Middle frontal gyrus (tissue), 1 donor: ENCODE measurements at regions not wholly inside any gene's neighbourhood (a gene's known extent, or its start where the extent isn't known, plus 50 kb on each side); places are given as distances from the start of the nearest gene placed in this dataset.

Experiments
- DNase-seq: peaks from one replicate; pipeline ENCODE4 v3.0.0-alpha.2; 2015; ENCODE audit warnings: low spot score; ENCODE audit errors: extremely low spot score

DNA sequence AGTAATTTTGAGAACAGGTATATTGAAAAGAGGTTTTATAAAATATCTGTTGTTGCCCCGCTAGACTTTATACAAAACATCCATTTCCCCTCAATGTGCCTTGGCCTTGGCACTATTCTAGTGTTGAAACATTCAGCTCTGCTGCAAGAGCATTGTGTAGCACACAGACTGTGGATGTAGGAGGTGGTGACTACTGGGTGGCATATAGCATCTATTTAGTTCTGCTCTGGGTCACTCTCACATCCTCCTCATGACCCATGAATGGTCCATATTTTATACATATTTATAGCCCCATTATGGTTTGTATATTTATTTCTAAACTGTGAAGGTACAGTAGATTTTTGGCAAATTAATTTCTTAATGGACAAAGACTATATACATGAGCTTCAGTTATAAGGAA, 1022.0 kb upstream of the CELF4 start:
- no peak for DNase-seq

- no peak for DNase-seq
Observed at GRCh38 chr18:38586327-38586726, 1020.7 kb upstream of the CELF4 start.

DNA sequence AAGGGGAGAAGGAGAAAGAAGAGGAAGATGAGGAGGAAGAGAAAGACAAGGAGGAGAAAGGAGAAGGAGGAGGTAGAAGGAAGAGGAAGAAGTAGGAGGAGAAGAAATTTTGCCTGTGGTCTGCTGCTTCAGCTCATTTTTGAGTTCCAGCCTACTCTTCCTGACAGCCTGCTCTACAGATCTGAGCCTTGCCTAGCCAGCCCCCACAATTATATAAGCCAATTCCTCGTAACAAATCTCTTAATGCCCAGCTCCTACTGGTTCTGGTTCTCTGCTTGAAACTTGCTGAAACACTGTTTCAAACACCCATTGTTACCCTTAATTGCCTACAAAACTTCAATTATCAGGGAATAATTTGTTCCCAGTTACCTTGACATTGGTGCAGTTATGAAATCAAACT, 1014.2 kb upstream of the CELF4 start:
- no peak for DNase-seq

GRCh38 chr18:38576916-38577315, 1011.3 kb upstream of the CELF4 start:
- DNase-seq: no peak

- no peak for DNase-seq
Observed at GRCh38 chr18:38576349-38576748, 1010.8 kb upstream of the CELF4 start.

DNA sequence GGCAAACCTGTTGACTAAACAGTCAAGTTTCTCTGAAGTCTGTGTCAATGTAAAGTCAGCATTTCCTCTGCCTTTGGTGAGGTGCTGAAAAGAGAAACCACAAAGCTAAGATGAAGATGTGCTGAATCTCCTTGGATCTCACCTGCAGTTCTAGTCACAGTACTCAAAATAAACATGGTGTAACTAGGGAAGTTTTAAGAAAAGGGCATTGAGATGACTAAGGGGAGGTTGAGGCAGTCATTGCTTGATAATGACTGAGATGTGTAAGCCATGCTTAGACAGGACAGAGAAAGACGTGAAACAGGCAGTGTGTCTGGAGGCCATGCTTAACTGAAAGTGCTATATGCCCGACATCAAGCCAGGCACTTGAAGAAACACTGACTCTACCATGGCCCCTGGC, 1010.0 kb upstream of the CELF4 start:
- no peak for DNase-seq

DNA sequence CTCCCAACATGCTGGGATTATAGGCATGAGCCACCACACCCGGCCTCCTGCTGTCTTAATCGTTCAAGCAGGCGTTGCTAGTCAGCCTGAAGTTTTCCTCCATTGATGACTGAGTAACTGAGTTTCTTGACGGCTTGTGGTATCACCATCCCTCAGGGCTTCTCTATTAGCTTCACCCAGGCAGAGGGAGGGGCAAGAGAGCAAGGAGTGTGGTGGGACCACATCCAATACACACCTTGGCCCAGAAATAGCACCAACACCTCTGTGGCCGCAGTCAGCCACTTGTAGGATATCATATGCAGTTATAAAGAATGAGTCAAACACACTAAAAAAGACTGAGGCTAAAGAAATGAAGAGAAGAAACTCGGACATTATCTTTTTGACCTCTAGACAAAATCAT, 1009.4 kb upstream of the CELF4 start:
- DNase-seq: no peak

DNA sequence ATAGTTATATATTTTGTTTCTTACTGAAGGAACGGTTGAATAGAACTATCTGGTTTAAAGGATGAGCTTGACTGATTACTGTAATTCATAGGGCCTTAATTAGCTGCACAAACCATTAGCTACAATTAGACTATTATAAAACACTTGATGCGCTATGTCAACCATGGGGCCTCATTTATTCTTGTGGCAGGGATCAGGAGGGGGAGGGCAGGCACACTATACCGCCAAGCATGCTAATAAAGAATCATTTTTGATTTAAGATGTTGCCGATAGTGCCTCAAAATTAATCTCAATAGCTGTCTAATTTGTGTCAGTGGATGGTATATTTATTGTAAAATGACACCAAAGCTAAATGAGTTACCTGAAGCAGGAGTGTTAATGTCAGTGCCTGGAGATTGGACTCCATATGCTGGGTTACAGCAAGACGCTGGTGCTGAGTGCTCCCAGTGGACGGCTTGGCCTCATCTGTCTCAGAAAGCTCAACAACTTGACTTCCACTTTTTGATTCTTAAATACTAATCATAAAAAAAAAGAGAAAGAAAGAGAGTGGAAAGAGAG, 1007.0 kb upstream of the CELF4 start:
- no peak for DNase-seq

DNA sequence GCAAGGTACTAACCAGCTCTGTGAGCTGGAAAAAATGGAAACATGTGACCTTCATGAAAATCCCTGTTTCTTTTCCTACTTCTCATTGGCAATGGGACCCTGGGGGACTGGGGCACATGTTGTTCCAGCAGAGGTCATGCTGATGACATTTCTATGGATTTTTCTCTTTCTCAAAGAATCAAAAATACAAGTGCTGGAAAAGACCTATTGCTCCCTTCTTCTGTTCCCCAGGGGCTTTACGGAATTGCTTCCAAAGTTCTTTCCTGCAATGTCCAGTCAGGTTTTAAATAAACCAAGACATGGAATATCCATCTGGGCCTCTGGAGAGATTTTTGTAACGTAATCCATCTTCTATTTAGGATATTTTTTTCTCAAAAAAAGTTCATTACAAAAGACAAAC, 1006.1 kb upstream of the CELF4 start:
- no peak for DNase-seq

- DNase-seq: no peak
Observed at GRCh38 chr18:38565513-38565912, 999.9 kb upstream of the CELF4 start.

- DNase-seq: no peak
Observed at GRCh38 chr18:38563396-38563980, 997.9 kb upstream of the CELF4 start.

GRCh38 chr18:38557006-38557405, 991.4 kb upstream of the CELF4 start:
- DNase-seq: no peak

DNA sequence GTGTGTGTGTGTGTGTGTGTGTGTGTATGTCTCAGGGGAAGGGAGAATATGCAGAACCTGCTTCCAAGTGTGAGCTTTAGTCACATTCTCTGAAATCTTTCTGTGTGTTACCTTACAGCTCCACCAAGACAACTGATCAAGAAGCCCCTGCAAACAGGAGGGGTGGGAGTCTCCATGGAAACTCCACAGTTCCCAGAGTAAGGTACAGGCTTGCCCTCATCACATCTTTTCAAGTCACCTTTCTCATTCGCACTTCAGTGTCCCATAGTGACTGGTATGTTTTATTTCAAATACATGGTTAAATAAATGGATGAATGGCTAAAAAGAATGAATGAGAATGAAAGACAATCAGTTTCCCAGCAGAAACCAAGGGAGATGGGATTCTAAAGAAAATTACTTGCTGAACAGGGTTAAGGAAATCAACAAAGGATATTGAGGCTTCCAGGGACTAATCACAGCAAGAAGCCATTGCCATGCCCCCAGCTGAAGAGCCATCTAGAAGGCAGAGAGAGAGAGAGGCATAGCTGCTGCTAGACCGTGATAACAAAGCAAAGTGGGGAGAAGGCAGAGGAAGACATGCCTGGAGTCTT, 987.2 kb upstream of the CELF4 start:
- DNase-seq: no peak

GRCh38 chr18:38551881-38552280, 986.3 kb upstream of the CELF4 start:
- DNase-seq: no peak

DNA sequence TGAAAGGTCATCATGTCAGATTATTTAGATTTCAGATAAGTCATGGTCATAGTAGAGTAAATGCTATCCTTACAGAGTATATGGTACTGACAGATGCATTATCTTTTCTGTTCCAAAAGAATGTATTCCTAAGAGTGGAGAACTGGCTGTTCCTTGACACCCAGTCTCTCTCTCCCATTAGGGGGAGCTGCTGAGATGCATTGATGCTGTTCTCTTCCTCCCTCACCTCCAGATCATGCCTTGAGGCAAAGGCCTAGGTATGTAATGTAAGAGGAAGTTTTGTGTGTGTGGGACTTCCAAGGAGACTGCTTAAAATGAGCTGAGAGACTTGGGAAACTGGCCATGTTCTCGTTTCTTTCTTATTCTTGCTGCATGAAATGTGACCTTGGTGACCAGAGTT, 979.5 kb upstream of the CELF4 start:
- DNase-seq: no peak

DNA sequence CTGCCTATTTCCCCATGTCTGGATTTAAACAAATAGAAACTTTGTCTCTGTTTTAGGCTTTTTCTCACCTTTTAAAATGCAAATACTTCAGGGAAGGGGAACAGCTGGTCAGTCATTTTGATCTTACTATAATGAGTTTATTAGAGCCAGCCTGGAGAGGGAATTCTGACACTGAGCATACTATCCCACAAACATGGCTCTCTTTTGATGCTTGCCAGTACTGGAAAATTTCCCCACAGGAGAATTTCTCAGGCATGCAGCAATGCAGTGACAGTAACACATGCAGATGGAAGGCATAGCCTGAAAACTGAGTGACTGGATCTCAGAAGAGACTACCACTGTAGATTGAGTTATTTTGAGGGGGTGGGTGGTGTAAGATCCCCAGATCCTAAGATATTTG, 974.3 kb upstream of the CELF4 start:
- no peak for DNase-seq

- DNase-seq: no peak
Observed at GRCh38 chr18:38539371-38539770, 973.8 kb upstream of the CELF4 start.

GRCh38 chr18:38534073-38534472, 968.5 kb upstream of the CELF4 start:
- DNase-seq: no peak

GRCh38 chr18:38526922-38527321, 961.3 kb upstream of the CELF4 start:
- DNase-seq: no peak

GRCh38 chr18:38525039-38525438, 959.4 kb upstream of the CELF4 start:
- DNase-seq: no peak

DNA sequence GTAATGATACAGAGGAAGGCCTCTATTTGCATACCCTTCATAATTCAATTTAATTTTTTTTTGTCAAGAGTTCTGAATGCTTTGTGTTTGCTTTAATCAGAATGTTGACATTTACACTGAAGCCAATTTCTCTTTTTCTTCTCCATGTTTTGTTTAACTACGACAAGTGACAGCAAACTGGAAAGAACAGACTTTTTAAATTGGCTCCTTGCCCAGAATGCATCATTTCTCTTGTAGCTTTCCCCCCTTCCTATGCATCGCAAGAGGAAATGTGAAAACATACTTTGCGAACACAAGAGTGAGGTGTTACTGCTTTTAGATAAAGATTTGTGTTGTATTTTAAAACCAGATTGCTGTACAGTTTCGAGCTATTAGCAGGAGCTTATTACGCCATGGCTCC, 955.2 kb upstream of the CELF4 start:
- no peak for DNase-seq

DNA sequence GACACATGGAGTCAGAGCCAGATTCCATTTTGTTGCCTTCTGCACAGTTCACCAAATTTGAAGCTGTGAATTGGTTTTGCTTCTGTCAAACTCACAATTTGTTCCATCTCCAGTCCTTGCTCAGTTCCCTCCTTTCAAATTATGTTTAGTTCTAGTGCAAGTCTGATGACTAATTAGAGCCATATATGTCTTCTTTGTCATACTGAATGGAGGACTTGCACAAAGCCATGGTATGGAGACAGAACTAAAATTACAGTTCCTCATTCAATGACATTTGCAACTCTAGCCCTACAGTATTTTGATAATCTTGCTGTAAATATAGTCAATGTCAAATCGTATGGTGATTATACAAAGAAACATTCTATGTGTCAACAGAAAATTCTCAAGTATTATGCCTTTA, 936.9 kb upstream of the CELF4 start:
- no peak for DNase-seq

DNA sequence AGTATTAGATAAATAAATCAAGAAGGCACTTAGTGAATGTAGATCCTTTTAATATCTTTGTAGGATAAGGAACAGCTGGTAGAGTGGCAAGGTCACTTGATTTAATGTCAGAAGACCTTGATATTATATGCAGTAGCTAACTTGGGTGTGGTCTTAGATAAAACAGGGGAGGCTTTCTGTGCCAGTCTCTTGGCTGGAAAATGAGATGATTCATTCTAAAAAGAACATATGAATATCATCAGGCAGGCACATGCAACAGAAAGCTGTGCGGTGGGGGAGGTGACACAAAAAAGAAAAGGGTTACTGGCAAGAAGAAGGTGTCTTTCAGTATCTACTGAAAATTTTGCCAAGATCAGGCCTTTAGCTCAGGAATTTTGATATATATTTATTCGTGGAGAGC, 931.7 kb upstream of the CELF4 start:
- no peak for DNase-seq
